ENCODE measurements at regions not wholly inside any gene's neighbourhood (a gene's known extent, or its start where the extent isn't known, plus 50 kb on each side); places are given as distances from the start of the nearest gene placed in this dataset.

DNA sequence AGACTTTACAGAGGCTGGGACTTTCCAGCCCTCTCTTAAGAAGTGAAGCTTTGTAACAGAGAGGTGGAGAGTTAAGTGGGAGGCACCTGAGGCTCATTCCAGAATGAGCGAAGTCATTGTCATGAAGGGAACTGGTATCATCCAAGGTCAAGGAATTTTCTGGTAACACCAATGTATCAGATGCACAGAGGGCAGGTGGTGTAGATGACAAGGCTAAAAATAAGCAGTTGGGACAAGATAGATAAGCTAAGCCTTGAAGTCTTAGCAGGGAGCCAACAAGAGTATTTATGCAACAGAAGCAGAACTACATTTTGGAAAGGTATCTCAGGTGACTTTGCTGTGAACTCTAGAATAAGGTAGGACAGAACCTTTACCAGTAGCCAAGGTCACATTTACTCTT lies 257.0 kb upstream of the AUTS2 start:
- H3K4me3 Mint-ChIP-seq = no peak overlapping the region
- no peaks in the 10 kb centered on the region for H3K4me1 Mint-ChIP-seq
- no peak for DNase-seq (ENCODE audit: low read depth, low spot score)
- TF ChIP-seq, protein P1, sequence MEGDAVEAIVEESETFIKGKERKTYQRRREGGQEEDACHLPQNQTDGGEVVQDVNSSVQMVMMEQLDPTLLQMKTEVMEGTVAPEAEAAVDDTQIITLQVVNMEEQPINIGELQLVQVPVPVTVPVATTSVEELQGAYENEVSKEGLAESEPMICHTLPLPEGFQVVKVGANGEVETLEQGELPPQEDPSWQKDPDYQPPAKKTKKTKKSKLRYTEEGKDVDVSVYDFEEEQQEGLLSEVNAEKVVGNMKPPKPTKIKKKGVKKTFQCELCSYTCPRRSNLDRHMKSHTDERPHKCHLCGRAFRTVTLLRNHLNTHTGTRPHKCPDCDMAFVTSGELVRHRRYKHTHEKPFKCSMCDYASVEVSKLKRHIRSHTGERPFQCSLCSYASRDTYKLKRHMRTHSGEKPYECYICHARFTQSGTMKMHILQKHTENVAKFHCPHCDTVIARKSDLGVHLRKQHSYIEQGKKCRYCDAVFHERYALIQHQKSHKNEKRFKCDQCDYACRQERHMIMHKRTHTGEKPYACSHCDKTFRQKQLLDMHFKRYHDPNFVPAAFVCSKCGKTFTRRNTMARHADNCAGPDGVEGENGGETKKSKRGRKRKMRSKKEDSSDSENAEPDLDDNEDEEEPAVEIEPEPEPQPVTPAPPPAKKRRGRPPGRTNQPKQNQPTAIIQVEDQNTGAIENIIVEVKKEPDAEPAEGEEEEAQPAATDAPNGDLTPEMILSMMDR (conservative IDR thresholded peaks at IDR 0.05) = no peak
- H3K27ac Mint-ChIP-seq (ENCODE audit: unreplicated experiment) = no peak overlapping the region
- H3K9me3 Mint-ChIP-seq = peaks cover 3% of the 10 kb centered on the region
- peaks cover 5% of the 10 kb centered on the region for H3K27me3 Mint-ChIP-seq (ENCODE audit: low read depth)
- no peaks in the 10 kb centered on the region for H3K36me3 Mint-ChIP-seq (ENCODE audit: low read depth)

DNA sequence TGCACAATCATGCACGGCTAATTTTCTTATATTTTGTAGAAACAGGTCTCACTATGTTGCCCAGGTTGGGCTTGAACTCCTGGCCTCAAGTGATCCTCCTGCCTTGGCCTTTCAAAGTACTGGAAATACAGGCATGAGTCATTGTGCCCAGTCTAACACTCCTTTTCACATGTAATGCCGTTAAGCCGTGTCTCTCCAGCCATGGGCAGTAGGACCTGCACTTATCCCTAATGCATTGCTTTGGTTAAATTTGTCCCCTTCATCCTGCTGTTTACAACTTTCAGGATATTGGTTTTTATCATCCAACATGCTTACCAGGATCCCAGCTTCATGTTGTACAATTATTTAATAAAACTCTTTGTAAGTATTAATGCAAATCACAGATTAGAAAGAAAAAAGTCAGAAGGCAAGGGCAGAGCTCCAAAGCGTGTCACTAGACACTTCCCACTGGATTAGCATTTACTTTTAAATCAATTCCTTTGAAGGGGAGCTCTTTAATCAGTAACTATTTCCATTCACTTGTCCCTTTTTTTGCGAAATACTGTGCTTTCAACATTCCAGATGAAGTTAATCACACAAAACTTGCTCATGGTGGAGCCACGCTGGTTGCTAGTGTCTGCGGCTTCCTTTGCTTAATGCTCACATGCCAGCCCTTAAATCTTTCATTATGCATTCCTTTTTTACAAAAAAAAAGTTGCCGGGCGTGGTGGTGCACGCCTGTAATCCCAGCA lies 256.0 kb upstream of the AUTS2 start:
- Mint-ChIP-seq H3K4me1 (no peaks in the 10 kb centered on the region), H3K4me3 (no peak overlapping the region), H3K27me3 (ENCODE audit: low read depth) (peaks cover 5% of the 10 kb centered on the region), H3K27ac (ENCODE audit: unreplicated experiment) (no peak overlapping the region), H3K9me3 (peaks cover 3% of the 10 kb centered on the region), H3K36me3 (ENCODE audit: low read depth) (no peaks in the 10 kb centered on the region)
- no peak for DNase-seq (ENCODE audit: low read depth, low spot score)
- TF ChIP-seq, protein P1 (conservative IDR thresholded peaks at IDR 0.05) = no peak

DNA sequence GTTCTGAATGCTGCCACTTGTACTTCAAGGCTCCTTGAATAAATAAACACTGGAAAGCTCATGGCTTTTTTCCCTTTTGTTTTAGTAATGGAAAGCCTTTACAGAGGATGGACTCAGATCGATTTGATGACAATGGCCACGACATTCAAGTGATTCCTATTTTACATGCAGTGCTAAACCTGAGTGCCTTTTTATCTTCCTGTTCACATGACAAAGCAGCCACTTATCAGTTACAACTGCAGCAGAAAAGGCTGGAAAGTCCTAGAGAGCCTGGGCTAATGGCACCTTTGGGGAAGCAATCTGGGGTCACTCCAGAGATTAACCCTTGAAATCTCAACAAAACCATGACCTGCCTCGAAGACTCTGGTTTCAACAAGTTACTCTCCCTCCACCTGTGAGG lies 249.0 kb upstream of the AUTS2 start:
- H3K9me3 Mint-ChIP-seq = peaks cover under 1% of the 10 kb centered on the region
- no peaks in the 10 kb centered on the region for H3K36me3 Mint-ChIP-seq (ENCODE audit: low read depth)
- no peaks in the 10 kb centered on the region for H3K27me3 Mint-ChIP-seq (ENCODE audit: low read depth)
- no peak overlapping the region for H3K27ac Mint-ChIP-seq (ENCODE audit: unreplicated experiment)
- TF ChIP-seq, protein P1 (conservative IDR thresholded peaks at IDR 0.05) = no peak
- H3K4me1 Mint-ChIP-seq = peaks cover 10% of the 10 kb centered on the region
- DNase-seq (ENCODE audit: low read depth, low spot score) = no peak
- H3K4me3 Mint-ChIP-seq = no peak overlapping the region

DNA sequence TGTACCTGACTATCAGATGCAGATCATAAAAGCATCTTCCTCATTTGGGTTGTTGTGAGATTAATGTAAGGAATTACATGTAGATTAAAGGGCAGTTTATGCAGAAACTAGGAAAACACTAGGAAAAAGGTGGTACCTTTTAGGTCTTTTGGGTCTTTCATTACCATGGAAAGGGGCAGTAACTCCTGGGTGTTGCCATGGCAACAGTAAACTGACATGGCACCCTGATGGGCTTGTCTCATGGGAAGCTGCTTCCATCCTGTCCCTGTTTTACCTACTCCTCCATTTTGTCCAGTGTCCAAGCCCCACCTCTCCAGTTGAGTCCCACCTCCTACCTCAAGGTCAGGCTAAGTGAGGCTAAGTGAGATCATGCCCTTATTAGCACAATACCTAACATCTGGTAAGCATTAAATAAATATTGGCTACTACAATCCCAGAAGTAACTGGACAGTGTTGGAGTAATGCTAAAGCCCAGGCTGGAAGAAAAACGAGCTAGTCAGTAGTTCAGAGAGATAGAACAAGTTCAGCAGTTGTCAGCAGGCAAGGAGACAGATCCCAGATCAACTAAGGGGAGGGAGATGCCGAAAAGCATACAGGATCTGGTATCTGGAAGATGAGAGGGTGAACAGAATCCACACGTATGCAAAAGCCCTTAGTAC lies 240.0 kb upstream of the AUTS2 start:
- TF ChIP-seq, protein P1 (conservative IDR thresholded peaks at IDR 0.05) = no peak
- Mint-ChIP-seq H3K4me3 (no peak overlapping the region), H3K4me1 (no peaks in the 10 kb centered on the region), H3K27ac (ENCODE audit: unreplicated experiment) (no peak overlapping the region), H3K36me3 (ENCODE audit: low read depth) (no peaks in the 10 kb centered on the region), H3K9me3 (no peaks in the 10 kb centered on the region), H3K27me3 (ENCODE audit: low read depth) (no peaks in the 10 kb centered on the region)
- DNase-seq (ENCODE audit: low read depth, low spot score) = no peak

DNA sequence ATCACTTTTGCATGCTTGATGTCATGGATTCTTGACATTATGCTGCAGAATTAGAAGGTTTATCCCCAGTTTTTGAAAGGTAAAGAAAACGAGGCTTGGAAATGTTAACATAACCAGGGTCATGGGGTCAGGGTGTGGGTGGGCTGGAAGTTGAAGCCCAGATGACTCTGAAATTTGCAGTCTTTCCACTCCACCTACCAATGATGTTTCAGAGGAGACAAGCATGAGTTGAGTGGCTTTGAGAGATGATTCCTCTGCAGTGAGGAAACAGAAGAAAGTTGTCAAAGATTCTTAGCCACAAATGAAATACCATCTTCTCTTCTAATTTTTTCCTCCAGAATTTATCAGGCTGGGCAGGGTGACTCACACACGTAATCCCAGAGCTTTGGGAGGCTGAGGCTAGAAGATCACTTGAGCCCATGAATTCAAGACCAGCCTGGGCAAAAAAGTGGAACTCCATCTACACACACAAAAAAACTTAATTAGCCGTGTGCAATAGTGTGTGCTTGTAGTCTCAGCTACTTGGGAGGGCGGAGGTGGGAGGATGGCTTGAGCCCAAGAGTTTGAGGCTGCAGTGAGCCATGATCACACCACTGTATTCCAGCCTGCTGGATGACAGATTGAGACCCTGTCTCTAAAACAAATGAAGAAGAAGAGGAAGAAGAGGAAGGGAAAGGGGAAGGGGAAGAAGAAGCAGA lies 239.1 kb upstream of the AUTS2 start:
- Mint-ChIP-seq H3K9me3 (no peaks in the 10 kb centered on the region), H3K27me3 (ENCODE audit: low read depth) (no peaks in the 10 kb centered on the region), H3K4me1 (no peaks in the 10 kb centered on the region), H3K4me3 (no peak overlapping the region), H3K27ac (ENCODE audit: unreplicated experiment) (no peak overlapping the region), H3K36me3 (ENCODE audit: low read depth) (no peaks in the 10 kb centered on the region)
- TF ChIP-seq, protein P1 (conservative IDR thresholded peaks at IDR 0.05) = no peak
- no peak for DNase-seq (ENCODE audit: low read depth, low spot score)
